OCI-LY7 (cell line): ENCODE measurements at regions not wholly inside any gene's neighbourhood (a gene's known extent, or its start where the extent isn't known, plus 50 kb on each side); places are given as distances from the start of the nearest gene placed in this dataset.
"Not testable (repeated sequence)": the region's sequence is repeated elsewhere in the genome, so short reads cannot be mapped to it uniquely, and the experiment has no call there.

ENCODE experiments used
- BruUV-seq: library from RNA; stranded (reverse); fragments of 400-500 nt; replicated peaks from 2 replicates; lab custom pipeline; 2021; lab: Mats Ljungman, UMichigan
- CTCF ChIA-PET: fragments of 300-600 bp; sonication (Branson Sonifier 250); formaldehyde crosslinking; loops from one replicate; lab custom pipeline; 2022; ENCODE audit warnings: antibody characterized with exemption; ENCODE audit not compliant: unreplicated experiment; lab: Charles Lee
- POLR2A ChIA-PET: fragments of 300-600 bp; sonication (Branson Sonifier 250); formaldehyde crosslinking; loops from one replicate; lab custom pipeline; 2022; ENCODE audit warnings: antibody characterized with exemption; lab: Charles Lee
- DNase-seq: peaks from one replicate; pipeline ENCODE4 v3.0.0-alpha.2; 2015; ENCODE audit warnings: low spot score
- H2AFZ ChIP-seq: fragments of 200-600 bp; sonication (generic), shearing (Covaris generic); 2 replicates; pipeline ENCODE4 v1.6.1; 2014; ENCODE audit warnings: mild to moderate bottlenecking, antibody characterized with exemption, low read length, moderate library complexity
- H3K27ac ChIP-seq: fragments of 200-600 bp; sonication (generic); 2 replicates; pipeline ENCODE4 v1.5.1; 2014; ENCODE audit warnings: mixed run types, low read depth, mild to moderate bottlenecking, moderate library complexity, low read length, inconsistent platforms; ENCODE audit not compliant: poor library complexity, severe bottlenecking
- H3K36me3 ChIP-seq: fragments of 200-600 bp; sonication (generic); 2 replicates; pipeline ENCODE4 v1.6.1; 2014; ENCODE audit warnings: mild to moderate bottlenecking, antibody characterized with exemption, low read length, moderate library complexity, mixed read lengths; ENCODE audit not compliant: insufficient read depth
- H3K4me1 ChIP-seq: fragments of 200-600 bp; sonication (generic); 2 replicates; pipeline ENCODE4 v1.5.1; 2014; ENCODE audit warnings: mild to moderate bottlenecking, low read length; ENCODE audit not compliant: insufficient read depth, poor library complexity, severe bottlenecking
- H3K4me2 ChIP-seq: fragments of 200-600 bp; sonication (generic); 2 replicates; pipeline ENCODE4 v1.6.1; 2014; ENCODE audit warnings: mild to moderate bottlenecking, low read length
- H3K4me3 ChIP-seq: fragments of 200-600 bp; sonication (generic); 2 replicates; pipeline ENCODE4 v1.5.1; 2014; ENCODE audit warnings: mild to moderate bottlenecking, low read depth, low read length; ENCODE audit not compliant: poor library complexity, severe bottlenecking
- H3K79me2 ChIP-seq: fragments of 200-600 bp; sonication (generic); 2 replicates; pipeline ENCODE4 v1.6.1; 2016; ENCODE audit warnings: low read depth, mild to moderate bottlenecking, low read length, moderate library complexity, mixed read lengths; ENCODE audit not compliant: insufficient read depth
- H3K9me2 ChIP-seq: fragments of 200-600 bp; sonication (generic); 2 replicates; pipeline ENCODE4 v1.6.1; 2016; ENCODE audit warnings: mild to moderate bottlenecking, low read length, mixed read lengths; ENCODE audit not compliant: insufficient read depth
- H3K9me3 ChIP-seq: fragments of 200-600 bp; sonication (generic); 2 replicates; pipeline ENCODE4 v1.6.1; 2014; ENCODE audit warnings: mild to moderate bottlenecking, mixed run types, low read length, mixed read lengths
- H4K20me1 ChIP-seq: fragments of 200-600 bp; sonication (generic); 2 replicates; pipeline ENCODE4 v1.6.1; 2014; ENCODE audit warnings: mild to moderate bottlenecking, antibody characterized with exemption, low read length, moderate library complexity, mixed read lengths; ENCODE audit not compliant: insufficient read depth
- EZH2phosphoT487 ChIP-seq: fragments of 200-600 bp; sonication (generic); IDR thresholded peaks from 2 replicates; pipeline ENCODE4 v1.6.1; 2018; ENCODE audit warnings: low read depth, borderline replicate concordance, mild to moderate bottlenecking, mixed run types, antibody characterized with exemption, low read length, moderate library complexity, mixed read lengths
- intact Hi-C: fragments of 100-400 bp; cut with micrococcal nuclease; formaldehyde crosslinking; loops from one replicate; pipeline ENCODE4 v1.10.0; 2022; ENCODE audit not compliant: unreplicated experiment
- TF ChIP-seq, protein P1 (sequence below): fragments of 200-600 bp; sonication (generic); conservative IDR thresholded peaks from 2 replicates; pipeline ENCODE4 v1.5.1; 2014; ENCODE audit warnings: mild to moderate bottlenecking, antibody characterized with exemption, low read length, moderate library complexity, mixed read lengths

DNA sequence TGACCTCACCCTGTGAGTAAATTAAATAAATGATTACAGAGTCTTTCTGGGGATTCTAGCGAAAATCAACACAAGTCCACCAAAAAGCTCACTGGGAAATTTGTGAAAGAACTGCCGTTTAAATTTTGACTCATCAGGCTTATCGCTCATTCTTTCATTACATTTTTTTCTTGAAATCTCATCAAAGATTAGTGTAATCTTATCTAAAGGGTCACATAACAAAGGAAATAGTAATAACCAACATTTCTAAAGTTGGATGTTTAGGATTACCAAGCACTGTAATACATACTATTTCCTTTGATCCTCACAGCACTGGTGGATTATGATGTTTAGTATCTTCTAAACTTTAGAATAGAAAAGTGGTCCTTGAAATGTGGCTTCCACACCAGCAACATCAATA is 111.1 kb upstream of the CBLB start:
- ChIA-PET POLR2A (no interaction called here), CTCF (no interaction called here)
- Histone ChIP-seq H3K36me3 (no peaks in the 10 kb centered on the region), H3K4me1 (no peaks in the 10 kb centered on the region), H3K79me2 (no peaks in the 10 kb centered on the region), H3K9me2 (no peaks in the 10 kb centered on the region), H4K20me1 (no peaks in the 10 kb centered on the region), H3K4me2 (no peak overlapping the region), H3K4me3 (no peak overlapping the region), H3K9me3 (peaks cover 8% of the 10 kb centered on the region; the same call in 1 of the 2 replicates), H2AFZ (no peak overlapping the region), H3K27ac (no peak overlapping the region)
- DNase-seq, result no peak
- no TSS peak for BruUV-seq
- TF ChIP-seq, protein P1, sequence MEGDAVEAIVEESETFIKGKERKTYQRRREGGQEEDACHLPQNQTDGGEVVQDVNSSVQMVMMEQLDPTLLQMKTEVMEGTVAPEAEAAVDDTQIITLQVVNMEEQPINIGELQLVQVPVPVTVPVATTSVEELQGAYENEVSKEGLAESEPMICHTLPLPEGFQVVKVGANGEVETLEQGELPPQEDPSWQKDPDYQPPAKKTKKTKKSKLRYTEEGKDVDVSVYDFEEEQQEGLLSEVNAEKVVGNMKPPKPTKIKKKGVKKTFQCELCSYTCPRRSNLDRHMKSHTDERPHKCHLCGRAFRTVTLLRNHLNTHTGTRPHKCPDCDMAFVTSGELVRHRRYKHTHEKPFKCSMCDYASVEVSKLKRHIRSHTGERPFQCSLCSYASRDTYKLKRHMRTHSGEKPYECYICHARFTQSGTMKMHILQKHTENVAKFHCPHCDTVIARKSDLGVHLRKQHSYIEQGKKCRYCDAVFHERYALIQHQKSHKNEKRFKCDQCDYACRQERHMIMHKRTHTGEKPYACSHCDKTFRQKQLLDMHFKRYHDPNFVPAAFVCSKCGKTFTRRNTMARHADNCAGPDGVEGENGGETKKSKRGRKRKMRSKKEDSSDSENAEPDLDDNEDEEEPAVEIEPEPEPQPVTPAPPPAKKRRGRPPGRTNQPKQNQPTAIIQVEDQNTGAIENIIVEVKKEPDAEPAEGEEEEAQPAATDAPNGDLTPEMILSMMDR, result no peak
- no peak for TF ChIP-seq EZH2phosphoT487
- intact Hi-C loops, result no loop called here

DNA sequence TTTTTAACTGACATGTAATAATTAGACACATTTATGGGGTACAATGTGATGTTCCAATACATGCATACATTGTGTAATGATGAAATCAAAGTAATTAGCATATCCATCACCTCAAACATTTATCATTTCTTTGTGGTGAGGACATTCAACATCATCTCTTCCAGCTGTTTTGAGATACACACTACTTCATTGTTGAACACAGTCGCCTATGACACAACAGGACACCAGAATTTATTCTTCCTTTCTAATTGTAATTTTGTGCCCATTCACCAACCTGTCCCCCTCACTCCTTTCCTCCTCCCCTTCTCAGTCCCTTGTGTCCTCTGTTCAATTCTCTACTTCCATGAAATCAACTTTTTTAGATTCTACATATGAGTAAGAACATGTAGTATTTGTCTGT is 113.4 kb upstream of the CBLB start:
- H4K20me1 ChIP-seq, result no peaks in the 10 kb centered on the region
- TF ChIP-seq EZH2phosphoT487, result no peak
- TF ChIP-seq, protein P1, result no peak
- BruUV-seq, result no TSS peak
- no peaks in the 10 kb centered on the region for H3K79me2 ChIP-seq
- ChIA-PET POLR2A (no interaction called here), CTCF (no interaction called here)
- no peak for DNase-seq
- H2AFZ ChIP-seq, result no peak overlapping the region
- no peaks in the 10 kb centered on the region for H3K36me3 ChIP-seq
- H3K9me3 ChIP-seq, result peaks cover 8% of the 10 kb centered on the region; the same call in 1 of the 2 replicates
- intact Hi-C loops, result no loop called here
- no peak overlapping the region for H3K27ac ChIP-seq
- no peaks in the 10 kb centered on the region for H3K9me2 ChIP-seq
- H3K4me3 ChIP-seq, result no peak overlapping the region
- no peak overlapping the region for H3K4me2 ChIP-seq
- H3K4me1 ChIP-seq, result no peaks in the 10 kb centered on the region

DNA sequence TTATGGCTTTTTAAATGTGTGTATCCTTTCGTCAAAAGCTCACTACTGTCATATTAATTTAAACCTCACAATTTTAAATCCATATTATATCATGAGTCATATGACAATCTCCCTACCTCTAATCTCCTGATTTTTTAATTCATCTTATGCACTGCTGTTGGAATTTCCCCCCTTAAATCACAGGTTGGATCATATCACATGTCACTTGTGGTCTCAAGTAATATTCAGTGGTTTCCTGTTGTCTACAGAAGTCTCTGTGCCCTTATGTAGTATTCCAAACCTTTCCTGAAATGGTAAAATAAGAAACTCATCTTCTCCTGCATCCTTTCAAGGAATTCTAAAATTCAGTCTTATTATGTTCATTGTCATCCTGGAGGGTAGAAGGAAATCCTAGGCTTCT is 116.0 kb upstream of the CBLB start:
- no TSS peak for BruUV-seq
- TF ChIP-seq, protein P1, result no peak
- no peak for TF ChIP-seq EZH2phosphoT487
- H3K4me2 ChIP-seq, result no peak overlapping the region
- ChIA-PET CTCF (no interaction called here), POLR2A (interaction anchor here (0.6 to 1.2 kb wide), 4 partner anchors 16 to 144 kb away, joined by 3 to 4 read pairs (median 3); no protein-coding TSS in a partner anchor)
- no peak overlapping the region for H3K27ac ChIP-seq
- intact Hi-C loops, result no loop called here
- no peak for DNase-seq
- H3K9me2 ChIP-seq, result peaks cover 6% of the 10 kb centered on the region; the same call in 1 of the 2 replicates
- no peaks in the 10 kb centered on the region for H3K36me3 ChIP-seq
- H3K79me2 ChIP-seq, result no peaks in the 10 kb centered on the region
- no peak overlapping the region for H2AFZ ChIP-seq
- H3K4me3 ChIP-seq, result no peak overlapping the region
- H4K20me1 ChIP-seq, result no peaks in the 10 kb centered on the region
- H3K4me1 ChIP-seq, result no peaks in the 10 kb centered on the region
- H3K9me3 ChIP-seq, result peaks cover 8% of the 10 kb centered on the region; the same call in 1 of the 2 replicates

DNA sequence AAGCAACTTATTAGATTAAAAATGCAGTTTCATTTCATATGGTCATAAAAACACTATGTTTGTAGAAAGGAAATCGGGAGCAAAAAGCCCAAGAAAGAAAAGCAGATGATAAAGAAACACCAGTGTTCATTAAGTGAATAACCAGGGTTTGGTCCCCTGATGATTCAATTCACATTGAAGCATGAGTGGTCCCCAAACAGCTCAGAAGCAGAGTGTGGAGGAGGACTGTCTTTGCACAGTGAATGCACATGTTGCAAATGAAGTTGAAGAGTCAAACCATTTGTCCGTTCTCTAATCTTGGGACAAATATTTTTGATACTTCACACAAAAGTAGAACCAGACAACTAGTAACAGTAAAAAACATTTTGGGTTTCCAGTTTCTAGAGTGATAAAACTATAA is 117.5 kb upstream of the CBLB start:
- intact Hi-C loops, H3K36me3 ChIP-seq, H3K4me3 ChIP-seq, H4K20me1 ChIP-seq, DNase-seq, H2AFZ ChIP-seq, BruUV-seq, CTCF ChIA-PET, POLR2A ChIA-PET, H3K9me2 ChIP-seq, H3K27ac ChIP-seq, H3K4me1 ChIP-seq, H3K79me2 ChIP-seq, H3K4me2 ChIP-seq, H3K9me3 ChIP-seq: not testable (repeated sequence)
